Vagina (tissue), 2 donors: ENCODE measurements at regions not wholly inside any gene's neighbourhood (a gene's known extent, or its start where the extent isn't known, plus 50 kb on each side); places are given as distances from the start of the nearest gene placed in this dataset.

Experiments
- POLR2A ChIP-seq, 2 donors: fragments of 450-650 bp; IDR thresholded peaks; one replicate each; pipeline ENCODE4 v1.6.1; 2017; ENCODE audit warnings: antibody characterized with exemption in 2 of 2, mild to moderate bottlenecking in 2 of 2, moderate library complexity in 2 of 2
- POLR2AphosphoS5 ChIP-seq, 2 donors: sonication (generic); formaldehyde crosslinking; IDR thresholded peaks; one replicate each; pipeline ENCODE4 v1.9.0; 2017; ENCODE audit warnings: antibody characterized with exemption in 2 of 2, mild to moderate bottlenecking in 2 of 2, low read depth in 1 of 2; ENCODE audit not compliant: insufficient read depth in 1 of 2
- TF ChIP-seq, protein P1 (sequence below), 3 experiments: fragments of 450-650 bp in 2 of 3; fragments of 200-600 bp in 1 of 3; sonication (generic) in 1 of 3; IDR thresholded peaks; one replicate each; pipeline ENCODE4 v1.5.1; 2017 to 2019; ENCODE audit warnings: antibody characterized with exemption in 3 of 3, mild to moderate bottlenecking in 2 of 3, moderate library complexity in 2 of 3

GRCh38 chr14:97312910-97313309 lies 515.7 kb downstream of the VRK1 start:
- TF ChIP-seq, protein P1, sequence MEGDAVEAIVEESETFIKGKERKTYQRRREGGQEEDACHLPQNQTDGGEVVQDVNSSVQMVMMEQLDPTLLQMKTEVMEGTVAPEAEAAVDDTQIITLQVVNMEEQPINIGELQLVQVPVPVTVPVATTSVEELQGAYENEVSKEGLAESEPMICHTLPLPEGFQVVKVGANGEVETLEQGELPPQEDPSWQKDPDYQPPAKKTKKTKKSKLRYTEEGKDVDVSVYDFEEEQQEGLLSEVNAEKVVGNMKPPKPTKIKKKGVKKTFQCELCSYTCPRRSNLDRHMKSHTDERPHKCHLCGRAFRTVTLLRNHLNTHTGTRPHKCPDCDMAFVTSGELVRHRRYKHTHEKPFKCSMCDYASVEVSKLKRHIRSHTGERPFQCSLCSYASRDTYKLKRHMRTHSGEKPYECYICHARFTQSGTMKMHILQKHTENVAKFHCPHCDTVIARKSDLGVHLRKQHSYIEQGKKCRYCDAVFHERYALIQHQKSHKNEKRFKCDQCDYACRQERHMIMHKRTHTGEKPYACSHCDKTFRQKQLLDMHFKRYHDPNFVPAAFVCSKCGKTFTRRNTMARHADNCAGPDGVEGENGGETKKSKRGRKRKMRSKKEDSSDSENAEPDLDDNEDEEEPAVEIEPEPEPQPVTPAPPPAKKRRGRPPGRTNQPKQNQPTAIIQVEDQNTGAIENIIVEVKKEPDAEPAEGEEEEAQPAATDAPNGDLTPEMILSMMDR (IDR thresholded peaks at IDR 0.05) = no peak
- TF ChIP-seq POLR2A (IDR thresholded peaks at IDR 0.05) (no peak), POLR2AphosphoS5 (IDR thresholded peaks at IDR 0.05; ENCODE audit: insufficient read depth in 1 of 2, low read depth in 1 of 2) (no peak)
